Upper lobe of right lung (tissue), 1 donor: ENCODE measurements at regions not wholly inside any gene's neighbourhood (a gene's known extent, or its start where the extent isn't known, plus 50 kb on each side); places are given as distances from the start of the nearest gene placed in this dataset.

Experiments used
- ATAC-seq: fragments of 200-7000 bp; cut with Tn5 transposase; one replicate; pipeline ENCODE4 v1.9.1; 2020; ENCODE audit warnings: mild to moderate bottlenecking, moderate library complexity
- DNase-seq: peaks from one replicate; pipeline ENCODE4 v3.0.0-alpha.2; 2020
- H3K27ac ChIP-seq: fragments of 200-600 bp; one replicate; pipeline ENCODE4 v1.8.0; 2022
- H3K27me3 ChIP-seq: fragments of 200-600 bp; one replicate; pipeline ENCODE4 v1.8.0; 2022; ENCODE audit warnings: mild to moderate bottlenecking
- H3K36me3 ChIP-seq: fragments of 200-600 bp; one replicate; pipeline ENCODE4 v1.8.0; 2022
- H3K4me1 ChIP-seq: fragments of 200-600 bp; one replicate; pipeline ENCODE4 v1.8.0; 2022
- H3K4me3 ChIP-seq: fragments of 200-600 bp; one replicate; pipeline ENCODE4 v1.8.0; 2022; ENCODE audit warnings: mild to moderate bottlenecking
- H3K9me3 ChIP-seq: fragments of 200-600 bp; one replicate; pipeline ENCODE4 v1.8.0; 2022
- CTCF ChIP-seq: fragments of 200-600 bp; IDR thresholded peaks from one replicate; pipeline ENCODE4 v1.8.0; 2022; ENCODE audit warnings: antibody characterized with exemption
- intact Hi-C: fragments of 100-400 bp; cut with DNase I; formaldehyde crosslinking; loops from one replicate; pipeline ENCODE4 v1.11.0; 2022
- donor health status: DM: no; HTN: yes; CAD: no; lungs with severe emphysema.

DNA sequence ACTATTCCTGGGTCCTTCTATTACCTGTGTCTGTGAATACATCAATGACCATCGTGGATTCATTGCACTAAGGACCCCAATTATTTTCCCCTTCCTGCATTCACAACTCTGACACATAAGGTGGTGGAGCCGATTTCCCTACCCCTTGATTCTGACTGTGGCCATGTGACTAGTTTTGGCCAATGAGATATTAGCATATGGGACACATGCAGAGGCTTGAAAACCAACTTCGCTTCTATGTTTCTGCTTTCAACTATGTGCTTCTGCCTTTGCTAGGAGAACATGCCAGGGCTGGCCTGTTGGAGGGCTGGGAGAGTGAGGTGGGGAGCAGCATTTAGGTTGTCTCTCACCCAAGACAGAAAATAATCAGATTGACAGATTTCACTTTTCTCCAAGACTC lies 483.1 kb upstream of the JAG1 start:
- Histone ChIP-seq H3K36me3 (no peaks in the 10 kb centered on the region), H3K9me3 (no peaks in the 10 kb centered on the region), H3K27ac (no peak overlapping the region), H3K27me3 (no peaks in the 10 kb centered on the region), H3K4me3 (no peak overlapping the region), H3K4me1 (no peaks in the 10 kb centered on the region)
- no peak for DNase-seq
- intact Hi-C loops = no loop called here
- TF ChIP-seq CTCF = no peak
- ATAC-seq = no peak

DNA sequence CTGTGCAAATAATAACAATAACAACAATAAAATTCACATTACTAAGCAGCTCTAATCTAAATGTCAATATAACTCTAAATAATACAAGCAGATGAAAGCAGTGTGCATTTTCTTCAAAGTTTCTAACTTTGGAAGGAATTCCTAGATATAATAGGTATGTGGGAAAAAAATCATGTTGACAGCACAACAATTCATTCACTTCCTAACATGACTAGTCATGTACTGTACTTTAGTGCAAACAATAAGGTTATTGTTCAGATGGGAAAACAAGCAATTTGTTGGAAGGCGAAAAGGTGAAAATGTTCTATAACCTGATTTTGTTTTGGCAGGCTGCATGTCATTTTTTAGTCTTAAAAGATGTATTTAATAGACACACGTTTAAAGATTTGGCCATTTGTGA lies 484.3 kb upstream of the JAG1 start:
- no peak for DNase-seq
- no peaks in the 10 kb centered on the region for H3K36me3 ChIP-seq
- no peaks in the 10 kb centered on the region for H3K27me3 ChIP-seq
- H3K9me3 ChIP-seq = no peaks in the 10 kb centered on the region
- no peaks in the 10 kb centered on the region for H3K4me1 ChIP-seq
- intact Hi-C loops = no loop called here
- no peak overlapping the region for H3K27ac ChIP-seq
- no peak for ATAC-seq
- TF ChIP-seq CTCF = no peak
- no peak overlapping the region for H3K4me3 ChIP-seq

- H3K27ac ChIP-seq = no peak overlapping the region
- TF ChIP-seq CTCF = no peak
- H3K4me3 ChIP-seq = no peak overlapping the region
- ATAC-seq = no peak
- intact Hi-C loops = no loop called here
- no peaks in the 10 kb centered on the region for H3K36me3 ChIP-seq
- no peaks in the 10 kb centered on the region for H3K27me3 ChIP-seq
- no peaks in the 10 kb centered on the region for H3K4me1 ChIP-seq
- DNase-seq = no peak
- H3K9me3 ChIP-seq = no peaks in the 10 kb centered on the region
Observed at GRCh38 chr20:11158589-11158988, 484.8 kb upstream of the JAG1 start.

DNA sequence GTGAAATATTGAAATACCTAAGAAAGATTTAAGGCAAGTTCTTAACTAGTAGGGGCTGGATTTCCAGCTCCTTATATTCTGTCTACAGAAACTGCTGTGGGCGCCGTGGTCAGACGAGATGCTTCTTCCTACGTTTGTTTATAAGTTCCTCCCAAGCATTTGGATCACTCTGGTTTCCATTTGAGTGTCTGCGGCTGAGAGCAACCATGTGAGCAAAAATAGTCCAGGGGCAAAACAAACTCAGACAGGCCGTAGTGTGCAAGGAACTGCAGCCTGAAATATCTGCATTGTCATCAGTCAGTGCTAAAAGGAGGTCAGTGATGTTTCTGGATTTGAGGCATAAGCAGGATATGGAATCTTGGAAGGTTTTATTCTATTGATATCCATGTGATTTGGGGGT lies 485.9 kb upstream of the JAG1 start:
- H3K4me1 ChIP-seq = no peaks in the 10 kb centered on the region
- ATAC-seq (peak; percentile 84), DNase-seq (no peak)
- no peaks in the 10 kb centered on the region for H3K36me3 ChIP-seq
- H3K27ac ChIP-seq = peak overlapping the region; percentile 27
- no peaks in the 10 kb centered on the region for H3K27me3 ChIP-seq
- intact Hi-C loops = no loop called here
- no peak for TF ChIP-seq CTCF
- H3K9me3 ChIP-seq = no peaks in the 10 kb centered on the region
- H3K4me3 ChIP-seq = no peak overlapping the region

DNA sequence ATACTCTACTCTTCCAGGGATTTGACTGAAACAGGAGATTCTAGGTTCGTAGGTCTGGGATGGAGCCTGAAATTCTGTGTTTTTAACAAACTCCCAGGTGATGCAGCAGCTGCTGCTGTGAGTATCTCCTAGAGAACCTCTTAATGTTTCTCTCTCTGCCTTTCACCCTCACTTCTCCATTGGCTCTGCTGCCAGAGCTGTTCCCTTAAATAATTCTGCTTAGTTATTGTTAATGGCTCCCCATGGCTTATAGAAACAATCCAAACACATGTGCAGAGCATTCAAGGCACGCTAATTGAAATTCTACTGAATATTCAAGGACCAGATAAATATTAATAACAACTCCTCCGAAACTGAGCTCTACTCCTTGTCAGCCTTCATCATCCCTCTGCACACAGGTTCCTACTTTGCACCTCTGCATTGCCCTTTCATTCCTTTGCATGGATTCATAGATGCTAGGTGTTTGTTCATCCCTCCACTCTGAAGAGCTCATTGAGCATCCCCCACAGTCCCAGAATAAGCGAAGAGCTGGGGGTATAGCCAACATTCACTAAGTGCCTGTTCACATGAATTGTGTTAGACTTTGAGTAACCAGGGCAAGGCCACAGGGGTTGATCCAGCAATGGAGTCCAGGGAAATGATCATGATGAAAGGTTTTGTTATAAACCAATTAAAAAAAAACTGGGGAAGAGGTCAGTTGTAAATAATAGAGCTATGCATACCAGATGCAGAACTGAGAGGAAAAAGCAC lies 488.4 kb upstream of the JAG1 start:
- intact Hi-C loops = no loop called here

More for the DNA sequence above, 488.4 kb upstream of the JAG1 start:
- H3K27me3 ChIP-seq = no peaks in the 10 kb centered on the region
- DNase-seq = no peak
- no peak overlapping the region for H3K4me3 ChIP-seq
- no peak for TF ChIP-seq CTCF
- no peak overlapping the region for H3K27ac ChIP-seq
- no peaks in the 10 kb centered on the region for H3K36me3 ChIP-seq
- no peaks in the 10 kb centered on the region for H3K9me3 ChIP-seq
- no peaks in the 10 kb centered on the region for H3K4me1 ChIP-seq
- ATAC-seq = no peak
